Heart left ventricle (tissue), 16 donors: ENCODE measurements at regions not wholly inside any gene's neighbourhood (a gene's known extent, or its start where the extent isn't known, plus 50 kb on each side); places are given as distances from the start of the nearest gene placed in this dataset.

Source experiments
- ATAC-seq, 4 donors: fragments of 200-7000 bp; cut with Tn5 transposase; one replicate each; pipeline ENCODE4 v1.9.1; 2020 to 2022; ENCODE audit warnings: moderate library complexity in 4 of 4, mild to moderate bottlenecking in 3 of 4, moderate number of reproducible peaks in 1 of 4
- DNase-seq, 5 donors: peaks; one replicate each; pipeline ENCODE4 v3.0.0-alpha.2; 2020
- H3K27ac ChIP-seq, 12 donors: fragments of 200-600 bp; sonication (generic) in 4 of 12; one replicate each; pipeline versions ENCODE4 v1.5.0 to v1.8.0; 2016 to 2022; ENCODE audit warnings: mild to moderate bottlenecking in 2 of 12
- H3K27me3 ChIP-seq, 9 donors: fragments of 200-600 bp; sonication (generic) in 2 of 9; one replicate each; pipeline versions ENCODE4 v1.5.1 to v1.8.0; 2016 to 2022; ENCODE audit warnings: mild to moderate bottlenecking in 3 of 9
- H3K36me3 ChIP-seq, 9 donors: fragments of 200-600 bp; sonication (generic) in 2 of 9; one replicate each; pipeline versions ENCODE4 v1.5.0 to v1.8.0; 2018 to 2022; ENCODE audit warnings: mild to moderate bottlenecking in 2 of 9
- H3K4me1 ChIP-seq, 12 donors: fragments of 200-600 bp; sonication (generic) in 4 of 12; one replicate each; pipeline versions ENCODE4 v1.5.0 to v1.8.0; 2016 to 2022; ENCODE audit warnings: mild to moderate bottlenecking in 3 of 12
- H3K4me3 ChIP-seq, 12 donors: fragments of 200-600 bp; sonication (generic) in 4 of 12; one replicate each; pipeline versions ENCODE4 v1.5.0 to v1.8.0; 2017 to 2022; ENCODE audit warnings: mild to moderate bottlenecking in 9 of 12, moderate library complexity in 4 of 12
- H3K9me3 ChIP-seq, 12 donors: fragments of 200-600 bp; sonication (generic) in 4 of 12; one replicate each; pipeline versions ENCODE4 v1.5.0 to v1.8.0; 2016 to 2022; ENCODE audit warnings: mild to moderate bottlenecking in 1 of 12
- CTCF ChIP-seq, 12 donors: fragments of 200-600 bp; sonication (generic) in 4 of 12; IDR thresholded peaks; one replicate each; pipeline versions ENCODE4 v1.5.0 to v1.8.0; 2018 to 2022; ENCODE audit warnings: antibody characterized with exemption in 12 of 12, mild to moderate bottlenecking in 5 of 12
- POLR2A ChIP-seq, 2 donors: fragments of 450-650 bp; IDR thresholded peaks; one replicate each; pipeline ENCODE4 v1.6.1; 2017; ENCODE audit warnings: antibody characterized with exemption in 2 of 2, mild to moderate bottlenecking in 2 of 2, moderate library complexity in 2 of 2
- WGBS, 4 donors: extraction: QIAGEN DNeasy Blood & Tissue Kit in 2 of 4; methylation state at CpG; one replicate each; pipeline versions ENCODE4 v1.1.5 to v1.1.7; 2013 to 2018; 5-methylcytosine and 5-hydroxymethylcytosine counted together
- intact Hi-C, 10 donors: fragments of 100-400 bp; cut with DNase I; formaldehyde crosslinking; loops; one replicate each; pipeline versions ENCODE4 v1.11.1 to v1.14.2; 2022
- donor health status: ischemic (EF 13 %, LVEDD 7.1; RV severe dilation, severe dysfunction).
- donor health status: healthy with polysubstance abuse.
- donor health status: DM: no; HTN: yes; CAD: no.
- donor health status: DM: no; HTN: no; CAD: no.
- donor health status: ischemic (EF 25% LVEDD 6.9; RV normal size, moderate dysfunction).
- donor health status: ischemic (EF 25% LVEDD 5.7; RV mildly dilated, moderate dysfunction).
- donor health status: healthy.
- donor health status: DM: yes; HTN: yes; CAD: no.
- donor health status: ischemic (EF 35%, LVEDD 5.7; RV mildly dilated, moderate dysfunction).
- donor health status: nonischemic (EF 11% LVEDD 7.7; RV severe dilation, severe dysfunction).
- donor health status: DM: yes; HTN: yes; CAD: no.
- donor health status: PGD.
- donor health status: ischemic (EF 29% LVEDD 5.4; RV normal size, mild dysfunction).
- donor health status: nonischemic (EF 23%, LVEDD 6.1; RV moderate dilation, normal function).

- Histone ChIP-seq H3K4me3 (no peak overlapping the region), H3K4me1 (no peaks in the 10 kb centered on the region), H3K27ac (no peak overlapping the region), H3K27me3 (peaks cover 0 to 2% (median 0%) of the 10 kb centered on the region in 9 donors), H3K36me3 (no peaks in the 10 kb centered on the region), H3K9me3 (peaks cover 0 to 3% (median 0%) of the 10 kb centered on the region in 12 donors)
- TF ChIP-seq CTCF (IDR thresholded peaks at IDR 0.05), result no peak
- TF ChIP-seq POLR2A (IDR thresholded peaks at IDR 0.05), result no peak
- intact Hi-C loops, result loop anchor here in 1 of 10 donors (10.0 kb wide), 1 partner anchor 914 kb away; no protein-coding TSS in a partner anchor
- WGBS, 4 donors, result 53 to 90% (median 79%) methylated on average over 2 of the region's 2 CpGs
- ATAC-seq (no peak), DNase-seq (no peak)
These were observed 509.1 kb downstream of the MCTP2 start for GRCh38 chr15:94740469-94740868.

GRCh38 chr15:94743668-94744067, 512.3 kb downstream of the MCTP2 start:
- no peak for TF ChIP-seq CTCF (IDR thresholded peaks at IDR 0.05)
- TF ChIP-seq POLR2A (IDR thresholded peaks at IDR 0.05), result no peak
- no peak overlapping the region for H3K4me3 ChIP-seq
- WGBS, 4 donors, result 41 to 45% (median 44%) methylated on average over 11 of the region's 11 CpGs
- peaks cover 0 to 2% (median 0%) of the 10 kb centered on the region in 9 donors for H3K27me3 ChIP-seq
- H3K4me1 ChIP-seq, result no peaks in the 10 kb centered on the region
- peaks cover 0 to 3% (median 0%) of the 10 kb centered on the region in 12 donors for H3K9me3 ChIP-seq
- intact Hi-C loops, result loop anchor here in 1 of 10 donors (10.0 kb wide), 1 partner anchor 911 kb away; no protein-coding TSS in a partner anchor
- ATAC-seq, result no peak
- no peak for DNase-seq
- no peak overlapping the region for H3K27ac ChIP-seq
- H3K36me3 ChIP-seq, result no peaks in the 10 kb centered on the region

- H3K27ac ChIP-seq, result no peak overlapping the region
- peaks cover 0 to 2% (median 0%) of the 10 kb centered on the region in 9 donors for H3K27me3 ChIP-seq
- no peak overlapping the region for H3K4me3 ChIP-seq
- intact Hi-C loops, result loop anchor here in 1 of 10 donors (10.0 kb wide), 1 partner anchor 911 kb away; no protein-coding TSS in a partner anchor
- H3K36me3 ChIP-seq, result no peaks in the 10 kb centered on the region
- DNase-seq, result no peak
- H3K9me3 ChIP-seq, result peaks cover 0 to 3% (median 0%) of the 10 kb centered on the region in 12 donors
- ATAC-seq, result no peak
- H3K4me1 ChIP-seq, result peaks cover 0 to 4% (median 0%) of the 10 kb centered on the region in 12 donors
- WGBS, 4 donors, result 69 to 76% (median 70%) methylated on average over 5 of the region's 5 CpGs
- TF ChIP-seq POLR2A (IDR thresholded peaks at IDR 0.05) (no peak), CTCF (IDR thresholded peaks at IDR 0.05) (no peak)
These were observed 512.9 kb downstream of the MCTP2 start for GRCh38 chr15:94744080-94744793.

GRCh38 chr15:94745371-94745770, 514.0 kb downstream of the MCTP2 start:
- intact Hi-C loops, result loop anchor here in 1 of 10 donors (10.0 kb wide), 1 partner anchor 909 kb away; no protein-coding TSS in a partner anchor
- WGBS, 4 donors, result 46 to 63% (median 51%) methylated on average over 7 of the region's 7 CpGs

More at GRCh38 chr15:94745371-94745770, 514.0 kb downstream of the MCTP2 start:
- no peak for DNase-seq
- TF ChIP-seq CTCF (IDR thresholded peaks at IDR 0.05) (no peak), POLR2A (IDR thresholded peaks at IDR 0.05) (no peak)
- Histone ChIP-seq H3K36me3 (no peaks in the 10 kb centered on the region), H3K27me3 (peaks cover 0 to 2% (median 0%) of the 10 kb centered on the region in 9 donors), H3K27ac (no peak overlapping the region), H3K4me1 (peaks cover 0 to 7% (median 0%) of the 10 kb centered on the region in 12 donors), H3K4me3 (no peak overlapping the region), H3K9me3 (peaks cover 0 to 3% (median 0%) of the 10 kb centered on the region in 12 donors)
- no peak for ATAC-seq
